HEK293T (cell line): ENCODE measurements at regions not wholly inside any gene's neighbourhood (a gene's known extent, or its start where the extent isn't known, plus 50 kb on each side); places are given as distances from the start of the nearest gene placed in this dataset.

Experiments
- BHLHE40 ChIP-seq: fragments of 450-650 bp; IDR thresholded peaks from 2 replicates; pipeline ENCODE4 v1.6.1; 2016; ENCODE audit warnings: mild to moderate bottlenecking, moderate library complexity, borderline replicate concordance
- CTBP1 ChIP-seq: fragments of 450-650 bp; IDR thresholded peaks from 2 replicates; pipeline ENCODE4 v1.6.1; 2016; ENCODE audit warnings: borderline replicate concordance
- FOXM1 ChIP-seq: fragments of 450-650 bp; IDR thresholded peaks from 2 replicates; pipeline ENCODE4 v1.6.1; 2017; ENCODE audit warnings: mild to moderate bottlenecking, borderline replicate concordance
- HDGF ChIP-seq: fragments of 450-650 bp; IDR thresholded peaks from 2 replicates; pipeline ENCODE4 v1.6.1; 2017; ENCODE audit warnings: antibody characterized with exemption, borderline replicate concordance
- L3MBTL2 ChIP-seq: fragments of 450-650 bp; conservative IDR thresholded peaks from 2 replicates; pipeline ENCODE4 v1.6.1; 2016; ENCODE audit warnings: mild to moderate bottlenecking
- LEF1 ChIP-seq: fragments of 450-650 bp; IDR thresholded peaks from 2 replicates; pipeline ENCODE4 v1.6.1; 2017; ENCODE audit warnings: mild to moderate bottlenecking, borderline replicate concordance
- NFRKB ChIP-seq: fragments of 450-650 bp; IDR thresholded peaks from 2 replicates; pipeline ENCODE4 v1.6.1; 2016; ENCODE audit warnings: mild to moderate bottlenecking, moderate library complexity
- SP1 ChIP-seq: fragments of 450-650 bp; IDR thresholded peaks from 2 replicates; pipeline ENCODE4 v1.6.1; 2017
- SUZ12 ChIP-seq: fragments of 450-650 bp; IDR thresholded peaks from 2 replicates; pipeline ENCODE4 v1.6.1; 2016; ENCODE audit warnings: mild to moderate bottlenecking
- ZNF384 ChIP-seq: fragments of 450-650 bp; IDR thresholded peaks from 2 replicates; pipeline ENCODE4 v1.6.1; 2016
- TF ChIP-seq, protein P1 (sequence below): fragments of 450-650 bp; IDR thresholded peaks from 2 replicates; pipeline ENCODE4 v1.6.1; 2016

DNA sequence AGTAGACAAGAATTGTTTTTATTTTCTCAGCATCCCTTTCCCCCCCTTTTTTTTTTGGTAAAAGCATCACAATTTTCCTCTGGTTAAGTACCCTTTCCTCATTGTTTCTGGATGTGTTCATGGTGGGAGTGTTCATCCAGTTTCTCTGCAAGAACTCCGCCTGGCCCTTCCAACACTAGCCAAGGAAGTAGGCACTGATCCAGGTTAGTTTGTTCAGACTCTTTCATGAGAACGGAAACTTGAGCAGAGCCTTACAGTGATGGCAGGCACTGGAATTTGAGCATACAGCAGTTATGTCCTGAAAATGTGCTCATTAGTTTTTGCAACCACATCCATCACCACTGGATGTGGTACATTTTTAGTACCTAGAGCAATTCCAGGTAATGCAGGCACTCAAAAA lies 336.1 kb upstream of the BOD1L1 start:
- TF ChIP-seq HDGF (no peak), SUZ12 (no peak), CTBP1 (no peak), LEF1 (no peak), NFRKB (no peak), BHLHE40 (no peak), L3MBTL2 (no peak), FOXM1 (no peak), ZNF384 (no peak), SP1 (no peak)
- TF ChIP-seq, protein P1, sequence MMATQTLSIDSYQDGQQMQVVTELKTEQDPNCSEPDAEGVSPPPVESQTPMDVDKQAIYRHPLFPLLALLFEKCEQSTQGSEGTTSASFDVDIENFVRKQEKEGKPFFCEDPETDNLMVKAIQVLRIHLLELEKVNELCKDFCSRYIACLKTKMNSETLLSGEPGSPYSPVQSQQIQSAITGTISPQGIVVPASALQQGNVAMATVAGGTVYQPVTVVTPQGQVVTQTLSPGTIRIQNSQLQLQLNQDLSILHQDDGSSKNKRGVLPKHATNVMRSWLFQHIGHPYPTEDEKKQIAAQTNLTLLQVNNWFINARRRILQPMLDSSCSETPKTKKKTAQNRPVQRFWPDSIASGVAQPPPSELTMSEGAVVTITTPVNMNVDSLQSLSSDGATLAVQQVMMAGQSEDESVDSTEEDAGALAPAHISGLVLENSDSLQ = no peak
